ENCODE measurements at regions not wholly inside any gene's neighbourhood (a gene's known extent, or its start where the extent isn't known, plus 50 kb on each side); places are given as distances from the start of the nearest gene placed in this dataset.
"Not testable (repeated sequence)": the region's sequence is repeated elsewhere in the genome, so short reads cannot be mapped to it uniquely, and the experiment has no call there.

- WGBS (ENCODE audit: insufficient coverage) = 73% methylated on average over 7 of the region's 11 CpGs
- DNase-seq = no peak
- H3K4me1 ChIP-seq (ENCODE audit: control insufficient read depth in 1 of 2, extremely low read depth in 1 of 2, insufficient read depth in 2 of 2, low read length in 2 of 2) = no peaks in the 10 kb centered on the region
- H3K27me3 ChIP-seq (replicated peaks in 1 of 2; ENCODE audit: control insufficient read depth in 2 of 2, extremely low read depth in 1 of 2, insufficient read depth in 2 of 2, low read length in 1 of 2) = peaks cover 0 to 3% of the 10 kb centered on the region in 2 experiments
- H3K9me3 ChIP-seq = no peaks in the 10 kb centered on the region
- Mint-ChIP-seq H3K4me3 (no peak overlapping the region), H3K4me1 (no peaks in the 10 kb centered on the region), H3K9me3 (no peaks in the 10 kb centered on the region), H3K36me3 (no peaks in the 10 kb centered on the region), H3K27me3 (peaks cover 0 to 10% of the 10 kb centered on the region in 2 donors), H3K27ac (no peak overlapping the region)
- no peak overlapping the region for H3K4me3 ChIP-seq (ENCODE audit: control insufficient read depth in 1 of 2, extremely low read depth in 1 of 2, low read length in 1 of 2)
- ChIA-PET CTCF (no interaction called here), POLR2A (no interaction called here)
- no peak for ATAC-seq (replicated peaks in 1 of 4)
- H3K27ac ChIP-seq (ENCODE audit: low read length) = no peak overlapping the region
- H3K36me3 ChIP-seq (ENCODE audit: control insufficient read depth in 2 of 2, extremely low read depth in 1 of 2, insufficient read depth in 1 of 2, low read length in 1 of 2) = no peaks in the 10 kb centered on the region
Measured at GRCh38 chr17:34071886-34072420, 183.1 kb upstream of the CCL2 start.

GRCh38 chr17:34075076-34075475 lies 180.0 kb upstream of the CCL2 start:
- H3K9me3 ChIP-seq = no peaks in the 10 kb centered on the region
- DNase-seq = no peak
- 91% methylated on average over 5 of the region's 5 CpGs for WGBS (ENCODE audit: insufficient coverage)
- ChIA-PET CTCF (no interaction called here), POLR2A (no interaction called here)
- Mint-ChIP-seq H3K4me3 (no peak overlapping the region), H3K27ac (no peak overlapping the region), H3K9me3 (no peaks in the 10 kb centered on the region), H3K36me3 (no peaks in the 10 kb centered on the region), H3K27me3 (peaks cover 9 to 26% of the 10 kb centered on the region in 2 donors), H3K4me1 (no peaks in the 10 kb centered on the region)
- H3K4me1 ChIP-seq (ENCODE audit: control insufficient read depth in 1 of 2, extremely low read depth in 1 of 2, insufficient read depth in 2 of 2, low read length in 2 of 2) = no peaks in the 10 kb centered on the region
- no peaks in the 10 kb centered on the region for H3K36me3 ChIP-seq (ENCODE audit: control insufficient read depth in 2 of 2, extremely low read depth in 1 of 2, insufficient read depth in 1 of 2, low read length in 1 of 2)
- H3K4me3 ChIP-seq (ENCODE audit: control insufficient read depth in 1 of 2, extremely low read depth in 1 of 2, low read length in 1 of 2) = no peak overlapping the region
- H3K27me3 ChIP-seq (replicated peaks in 1 of 2; ENCODE audit: control insufficient read depth in 2 of 2, extremely low read depth in 1 of 2, insufficient read depth in 2 of 2, low read length in 1 of 2) = peaks cover 0 to 7% of the 10 kb centered on the region in 2 experiments
- ATAC-seq (replicated peaks in 1 of 4) = no peak
- H3K27ac ChIP-seq (ENCODE audit: low read length) = no peak overlapping the region

GRCh38 chr17:34076743-34077631 lies 178.1 kb upstream of the CCL2 start:
- Mint-ChIP-seq H3K4me3 (no peak overlapping the region), H3K4me1 (no peaks in the 10 kb centered on the region), H3K27me3 (peaks cover 12 to 26% of the 10 kb centered on the region in 2 donors), H3K27ac (no peak overlapping the region), H3K9me3 (no peaks in the 10 kb centered on the region), H3K36me3 (no peaks in the 10 kb centered on the region)
- Histone ChIP-seq H3K27me3 (replicated peaks in 1 of 2; ENCODE audit: control insufficient read depth in 2 of 2, extremely low read depth in 1 of 2, insufficient read depth in 2 of 2, low read length in 1 of 2) (peaks cover 0 to 6% of the 10 kb centered on the region in 2 experiments), H3K36me3 (ENCODE audit: control insufficient read depth in 2 of 2, extremely low read depth in 1 of 2, insufficient read depth in 1 of 2, low read length in 1 of 2) (no peaks in the 10 kb centered on the region), H3K4me3 (ENCODE audit: control insufficient read depth in 1 of 2, extremely low read depth in 1 of 2, low read length in 1 of 2) (no peak overlapping the region), H3K9me3 (no peaks in the 10 kb centered on the region), H3K27ac (ENCODE audit: low read length) (no peak overlapping the region), H3K4me1 (ENCODE audit: control insufficient read depth in 1 of 2, extremely low read depth in 1 of 2, insufficient read depth in 2 of 2, low read length in 2 of 2) (no peaks in the 10 kb centered on the region)
- POLR2A ChIA-PET = no interaction called here
- CTCF ChIA-PET = no interaction called here
- WGBS (ENCODE audit: insufficient coverage) = 86% methylated on average over 7 of the region's 16 CpGs
- DNase-seq (no peak), ATAC-seq (replicated peaks in 1 of 4) (no peak)

- no peaks in the 10 kb centered on the region for H3K36me3 Mint-ChIP-seq
- Histone ChIP-seq H3K9me3 (no peaks in the 10 kb centered on the region), H3K36me3 (ENCODE audit: control insufficient read depth in 2 of 2, extremely low read depth in 1 of 2, insufficient read depth in 1 of 2, low read length in 1 of 2) (no peaks in the 10 kb centered on the region), H3K27ac (ENCODE audit: low read length) (no peak overlapping the region), H3K4me1 (ENCODE audit: control insufficient read depth in 1 of 2, extremely low read depth in 1 of 2, insufficient read depth in 2 of 2, low read length in 2 of 2) (no peaks in the 10 kb centered on the region), H3K27me3 (replicated peaks in 1 of 2; ENCODE audit: control insufficient read depth in 2 of 2, extremely low read depth in 1 of 2, insufficient read depth in 2 of 2, low read length in 1 of 2) (peaks cover 0 to 4% of the 10 kb centered on the region in 2 experiments), H3K4me3 (ENCODE audit: control insufficient read depth in 1 of 2, extremely low read depth in 1 of 2, low read length in 1 of 2) (no peak overlapping the region)
- POLR2A ChIA-PET = no interaction called here
- ATAC-seq (replicated peaks in 1 of 4) = no peak
- CTCF ChIA-PET = no interaction called here
- H3K9me3 Mint-ChIP-seq = no peaks in the 10 kb centered on the region
- DNase-seq = no peak
- 90% methylated on average over 2 of the region's 3 CpGs for WGBS (ENCODE audit: insufficient coverage)
- no peak overlapping the region for H3K27ac Mint-ChIP-seq
- H3K4me1 Mint-ChIP-seq = no peaks in the 10 kb centered on the region
- H3K27me3 Mint-ChIP-seq = peaks cover 12 to 23% of the 10 kb centered on the region in 2 donors
- H3K4me3 Mint-ChIP-seq = no peak overlapping the region
Measured at GRCh38 chr17:34081269-34081668, 173.8 kb upstream of the CCL2 start.

- 36% methylated on average over 2 of the region's 3 CpGs for WGBS (ENCODE audit: insufficient coverage)
- peaks cover 10 to 18% of the 10 kb centered on the region in 2 donors for H3K27me3 Mint-ChIP-seq
Measured at GRCh38 chr17:34082404-34082803, 172.7 kb upstream of the CCL2 start.

GRCh38 chr17:34089042-34089441 lies 166.0 kb upstream of the CCL2 start:
- H3K27me3 ChIP-seq (replicated peaks in 1 of 2; ENCODE audit: control insufficient read depth in 2 of 2, extremely low read depth in 1 of 2, insufficient read depth in 2 of 2, low read length in 1 of 2); H3K9me3 ChIP-seq; DNase-seq; H3K9me3 Mint-ChIP-seq; H3K4me1 ChIP-seq (ENCODE audit: control insufficient read depth in 1 of 2, extremely low read depth in 1 of 2, insufficient read depth in 2 of 2, low read length in 2 of 2); ATAC-seq (replicated peaks in 1 of 4); H3K36me3 ChIP-seq (ENCODE audit: control insufficient read depth in 2 of 2, extremely low read depth in 1 of 2, insufficient read depth in 1 of 2, low read length in 1 of 2); H3K27ac ChIP-seq (ENCODE audit: low read length); H3K4me3 Mint-ChIP-seq; H3K36me3 Mint-ChIP-seq; H3K27ac Mint-ChIP-seq; CTCF ChIA-PET; H3K4me3 ChIP-seq (ENCODE audit: control insufficient read depth in 1 of 2, extremely low read depth in 1 of 2, low read length in 1 of 2); H3K4me1 Mint-ChIP-seq: not testable (repeated sequence)
- 93% methylated on average over 3 of the region's 5 CpGs for WGBS (ENCODE audit: insufficient coverage)
- POLR2A ChIA-PET = interaction anchor here in 1 of 2 donors (0.7 kb wide), 1 partner anchor 55 kb away, joined by 3 read pairs; no protein-coding TSS in a partner anchor
- peaks cover 20 to 26% of the 10 kb centered on the region in 2 donors for H3K27me3 Mint-ChIP-seq

More at GRCh38 chr17:34082404-34082803, 172.7 kb upstream of the CCL2 start:
- Histone ChIP-seq H3K36me3 (ENCODE audit: control insufficient read depth in 2 of 2, extremely low read depth in 1 of 2, insufficient read depth in 1 of 2, low read length in 1 of 2) (no peaks in the 10 kb centered on the region), H3K4me1 (ENCODE audit: control insufficient read depth in 1 of 2, extremely low read depth in 1 of 2, insufficient read depth in 2 of 2, low read length in 2 of 2) (no peaks in the 10 kb centered on the region), H3K27ac (ENCODE audit: low read length) (no peak overlapping the region), H3K4me3 (ENCODE audit: control insufficient read depth in 1 of 2, extremely low read depth in 1 of 2, low read length in 1 of 2) (no peak overlapping the region), H3K27me3 (replicated peaks in 1 of 2; ENCODE audit: control insufficient read depth in 2 of 2, extremely low read depth in 1 of 2, insufficient read depth in 2 of 2, low read length in 1 of 2) (no peaks in the 10 kb centered on the region), H3K9me3 (no peaks in the 10 kb centered on the region)
- H3K27ac Mint-ChIP-seq = no peak overlapping the region
- no peak overlapping the region for H3K4me3 Mint-ChIP-seq
- no peaks in the 10 kb centered on the region for H3K36me3 Mint-ChIP-seq
- peaks cover 0 to 1% (median 0%) of the 10 kb centered on the region in 3 donors for H3K9me3 Mint-ChIP-seq
- ChIA-PET CTCF (no interaction called here), POLR2A (no interaction called here)
- H3K4me1 Mint-ChIP-seq = no peaks in the 10 kb centered on the region
- no peak for ATAC-seq (replicated peaks in 1 of 4)
- DNase-seq = no peak
